ENCODE measurements at regions not wholly inside any gene's neighbourhood (a gene's known extent, or its start where the extent isn't known, plus 50 kb on each side); places are given as distances from the start of the nearest gene placed in this dataset.

DNA sequence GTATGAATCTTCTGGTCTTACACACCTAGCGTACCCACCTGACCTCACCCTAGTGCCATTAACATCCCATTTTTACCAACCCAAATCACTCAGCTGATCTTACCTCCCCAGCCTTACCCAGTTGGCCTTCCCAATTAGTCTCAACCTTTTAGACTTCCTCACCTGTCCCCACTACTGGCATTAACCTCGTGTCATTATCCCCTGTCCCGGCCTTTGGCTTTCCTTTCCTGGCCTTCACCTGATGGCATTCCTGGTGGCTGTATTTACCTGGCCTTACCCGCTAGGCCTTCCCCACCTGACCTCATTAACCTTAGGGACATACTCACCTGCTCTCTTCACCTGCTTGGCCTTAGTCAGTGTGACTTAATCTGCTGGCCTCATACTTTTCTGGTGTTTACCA, 104.1 kb downstream of the IL12A start:
- DNase-seq (ENCODE audit: low read depth in 1 of 2, low spot score in 2 of 2) (no peak), FAIRE-seq (no peak)
- H3K9me3 ChIP-seq (ENCODE audit: insufficient read depth in 2 of 2, low read depth in 1 of 2, low read length in 1 of 2): no peaks in the 10 kb centered on the region
- H2BK120ac ChIP-seq (replicated peaks; ENCODE audit: low read depth, low read length): no peak overlapping the region
- no peak overlapping the region for H3K23ac ChIP-seq (ENCODE audit: insufficient read length)
- H2BK12ac ChIP-seq (ENCODE audit: low read depth, low read length): no peak overlapping the region
- H3K14ac ChIP-seq (ENCODE audit: insufficient read length): no peak overlapping the region
- no peaks in the 10 kb centered on the region for H4K20me1 ChIP-seq (replicated peaks in 1 of 2; ENCODE audit: control insufficient read depth in 1 of 2, insufficient read depth in 2 of 2, low read length in 2 of 2)
- TF ChIP-seq TAF7 (optimal IDR thresholded peaks at IDR 0.05; ENCODE audit: borderline replicate concordance, low read depth, low read length) (no peak), RBBP5 (IDR thresholded peaks at IDR 0.05; ENCODE audit: borderline replicate concordance, low read depth, low read length) (no peak), RAD21 (IDR thresholded peaks at IDR 0.05 in 1 of 2, conservative IDR thresholded peaks at IDR 0.05 in 1 of 2; ENCODE audit: low read depth in 2 of 2, low read length in 2 of 2) (no peak), POLR2A (IDR thresholded peaks at IDR 0.05; ENCODE audit: control extremely low read depth in 1 of 2, low read depth in 2 of 2, low read length in 2 of 2) (no peak), NANOG (IDR thresholded peaks at IDR 0.05; ENCODE audit: insufficient read depth, low read depth, low read length, poor library complexity, severe bottlenecking) (no peak), SIX5 (IDR thresholded peaks at IDR 0.05; ENCODE audit: low read depth, low read length) (no peak), GABPA (IDR thresholded peaks at IDR 0.05; ENCODE audit: borderline replicate concordance, insufficient read depth, low read length) (no peak), SP4 (IDR thresholded peaks at IDR 0.05; ENCODE audit: low read length) (no peak), HDAC6 (IDR thresholded peaks at IDR 0.05; ENCODE audit: low read depth, low read length) (no peak)
- TF ChIP-seq, protein P1, sequence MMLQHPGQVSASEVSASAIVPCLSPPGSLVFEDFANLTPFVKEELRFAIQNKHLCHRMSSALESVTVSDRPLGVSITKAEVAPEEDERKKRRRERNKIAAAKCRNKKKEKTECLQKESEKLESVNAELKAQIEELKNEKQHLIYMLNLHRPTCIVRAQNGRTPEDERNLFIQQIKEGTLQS (IDR thresholded peaks at IDR 0.05; ENCODE audit: insufficient read depth, low read depth, low read length): no peak
- no peak overlapping the region for H2AFZ ChIP-seq (ENCODE audit: low read length)
- H4K5ac ChIP-seq (ENCODE audit: insufficient read length, low read depth, low read length): no peak overlapping the region
- WGBS, 2 experiments (ENCODE audit: extremely low coverage in 1 of 2, insufficient coverage in 1 of 2, insufficient read length in 1 of 2, insufficient replicate concordance in 2 of 2, low coverage in 1 of 2, low lambda C conversion rate in 2 of 2, missing lambda C conversion rate in 1 of 2): 79% methylated on average over 4 of the region's 4 CpGs; no CpG with 5 or more reads in 1 of the 2 experiments
- H2BK5ac ChIP-seq (ENCODE audit: low read depth, low read length): no peak overlapping the region
- H2BK15ac ChIP-seq (ENCODE audit: low read length): no peak overlapping the region
- ChIA-PET CTCF (ENCODE audit: partially characterized antibody) (no interaction called here), POLR2A (ENCODE audit: partially characterized antibody) (no interaction called here)
- H4K8ac ChIP-seq (ENCODE audit: extremely low read depth, insufficient read depth, low read length): no peak overlapping the region
- no peaks in the 10 kb centered on the region for H3K23me2 ChIP-seq (ENCODE audit: low read depth, low read length)
- H3K4ac ChIP-seq (replicated peaks; ENCODE audit: insufficient read length, low read depth, low read length): no peak overlapping the region
- no peaks in the 10 kb centered on the region for H3K79me2 ChIP-seq (ENCODE audit: control insufficient read depth in 1 of 2, insufficient read depth in 2 of 2, low read length in 2 of 2)
- H3K9ac ChIP-seq (replicated peaks in 1 of 4; ENCODE audit: extremely low read depth in 1 of 4, low read depth in 3 of 4, low read length in 3 of 4): no peak overlapping the region
- H2BK20ac ChIP-seq (ENCODE audit: low read length): no peak overlapping the region
- no peaks in the 10 kb centered on the region for H3K79me1 ChIP-seq (ENCODE audit: low read depth, low read length)
- no peak overlapping the region for H3K4me2 ChIP-seq (ENCODE audit: insufficient read depth in 1 of 2, low read depth in 2 of 2, low read length in 2 of 2)
- H3K56ac ChIP-seq (replicated peaks; ENCODE audit: insufficient read length, low read depth, low read length): no peak overlapping the region
- no peaks in the 10 kb centered on the region for H3K4me1 ChIP-seq (replicated peaks in 1 of 4; ENCODE audit: control insufficient read depth in 3 of 4, insufficient read depth in 4 of 4, low read length in 3 of 4)
- no peak overlapping the region for H3K27ac ChIP-seq (ENCODE audit: low read depth, low read length)
- no peaks in the 10 kb centered on the region for H3K27me3 ChIP-seq (replicated peaks in 1 of 4; ENCODE audit: control insufficient read depth in 3 of 4, extremely low read depth in 1 of 4, insufficient read depth in 3 of 4, low read length in 3 of 4)
- H4K91ac ChIP-seq (replicated peaks; ENCODE audit: insufficient read length, low read length): no peak overlapping the region
- H2AK5ac ChIP-seq (ENCODE audit: low read depth, low read length): 0 out of 2 replicates have a peak overlapping the region, but pooled peaks have one; percentile 0
- H3K4me3 ChIP-seq (ENCODE audit: extremely low read depth in 1 of 4, insufficient read depth in 2 of 4, low read depth in 3 of 4, low read length in 4 of 4): no peak overlapping the region
- H3K36me3 ChIP-seq (ENCODE audit: control insufficient read depth in 2 of 4, insufficient read depth in 4 of 4, low read length in 3 of 4): no peaks in the 10 kb centered on the region
- H3K18ac ChIP-seq (ENCODE audit: extremely low read depth, low read length): no peak overlapping the region

All from H1 (cell line).